Immature natural killer cell (primary cell): ENCODE measurements at regions not wholly inside any gene's neighbourhood (a gene's known extent, or its start where the extent isn't known, plus 50 kb on each side); places are given as distances from the start of the nearest gene placed in this dataset.
"Not testable (repeated sequence)": the region's sequence is repeated elsewhere in the genome, so short reads cannot be mapped to it uniquely, and the experiment has no call there.

Experiments used
- DNase-seq, 3 donors: peaks; one replicate each; pipeline ENCODE4 v3.0.0; 2022; ENCODE audit warnings: mixed read lengths in 1 of 3
- H3K27ac Mint-ChIP-seq, 6 donors: one replicate each; pipeline ENCODE4 v1.8.0; 2020; ENCODE audit warnings: mixed read lengths in 6 of 6, mild to moderate bottlenecking in 5 of 6, inconsistent platforms in 4 of 6, moderate library complexity in 3 of 6
- H3K27me3 Mint-ChIP-seq, 3 donors: one replicate each; pipeline ENCODE4 v1.8.0; 2020 to 2021; ENCODE audit warnings: low read depth in 3 of 3, mild to moderate bottlenecking in 3 of 3, mixed read lengths in 3 of 3, moderate library complexity in 3 of 3, inconsistent platforms in 1 of 3
- H3K36me3 Mint-ChIP-seq, 3 donors: one replicate each; pipeline ENCODE4 v1.8.0; 2020; ENCODE audit warnings: mixed read lengths in 3 of 3, inconsistent platforms in 2 of 3, mild to moderate bottlenecking in 2 of 3
- H3K4me1 Mint-ChIP-seq, 2 donors: one replicate each; pipeline ENCODE4 v1.8.0; 2020; ENCODE audit warnings: inconsistent platforms in 2 of 2, mild to moderate bottlenecking in 2 of 2, mixed read lengths in 2 of 2, moderate library complexity in 1 of 2
- H3K4me3 Mint-ChIP-seq, 5 donors: one replicate each; pipeline ENCODE4 v1.8.0; 2020; ENCODE audit warnings: mild to moderate bottlenecking in 5 of 5, mixed read lengths in 5 of 5, inconsistent platforms in 3 of 5, moderate library complexity in 3 of 5
- H3K9me3 Mint-ChIP-seq, 6 donors: one replicate each; pipeline ENCODE4 v1.8.0; 2020; ENCODE audit warnings: mild to moderate bottlenecking in 6 of 6, mixed read lengths in 6 of 6, inconsistent platforms in 4 of 6, moderate library complexity in 3 of 6

- not testable (repeated sequence) for H3K9me3 Mint-ChIP-seq, H3K4me3 Mint-ChIP-seq, H3K36me3 Mint-ChIP-seq, H3K4me1 Mint-ChIP-seq, H3K27me3 Mint-ChIP-seq, H3K27ac Mint-ChIP-seq, DNase-seq
These were observed 175.7 kb upstream of the NBPF9 start for GRCh38 chr1:149279015-149279414.

GRCh38 chr1:149279512-149279911 is 176.2 kb upstream of the NBPF9 start:
- not testable (repeated sequence) for H3K4me1 Mint-ChIP-seq, H3K27me3 Mint-ChIP-seq, DNase-seq, H3K27ac Mint-ChIP-seq, H3K36me3 Mint-ChIP-seq, H3K4me3 Mint-ChIP-seq, H3K9me3 Mint-ChIP-seq

GRCh38 chr1:149284773-149285172 is 181.4 kb upstream of the NBPF9 start:
- not testable (repeated sequence) for H3K27me3 Mint-ChIP-seq, DNase-seq, H3K27ac Mint-ChIP-seq, H3K4me3 Mint-ChIP-seq, H3K4me1 Mint-ChIP-seq, H3K9me3 Mint-ChIP-seq, H3K36me3 Mint-ChIP-seq

- H3K27ac Mint-ChIP-seq, H3K27me3 Mint-ChIP-seq, DNase-seq, H3K4me1 Mint-ChIP-seq, H3K36me3 Mint-ChIP-seq, H3K9me3 Mint-ChIP-seq, H3K4me3 Mint-ChIP-seq: not testable (repeated sequence)
These were observed 181.9 kb upstream of the NBPF9 start for GRCh38 chr1:149285205-149285604.

- H3K27me3 Mint-ChIP-seq, H3K36me3 Mint-ChIP-seq, H3K27ac Mint-ChIP-seq, H3K9me3 Mint-ChIP-seq, H3K4me1 Mint-ChIP-seq: not testable (repeated sequence)
- peak in 2 of 3 donors; percentile 19 to 43 for DNase-seq
- H3K4me3 Mint-ChIP-seq = peak overlapping the region in 4 of 5 donors; percentile 40 to 83 (median 64)
These were observed 182.3 kb upstream of the NBPF9 start for GRCh38 chr1:149285638-149286037.

GRCh38 chr1:149288580-149288979 is 185.2 kb upstream of the NBPF9 start:
- not testable (repeated sequence) for H3K36me3 Mint-ChIP-seq, H3K27ac Mint-ChIP-seq, H3K4me3 Mint-ChIP-seq, H3K9me3 Mint-ChIP-seq, DNase-seq, H3K27me3 Mint-ChIP-seq, H3K4me1 Mint-ChIP-seq

GRCh38 chr1:149300478-149301218 is 174.2 kb upstream of the NBPF19 start:
- not testable (repeated sequence) for H3K36me3 Mint-ChIP-seq, H3K27ac Mint-ChIP-seq, H3K4me3 Mint-ChIP-seq, H3K27me3 Mint-ChIP-seq, H3K9me3 Mint-ChIP-seq, H3K4me1 Mint-ChIP-seq, DNase-seq

- not testable (repeated sequence) for DNase-seq, H3K4me1 Mint-ChIP-seq, H3K9me3 Mint-ChIP-seq, H3K36me3 Mint-ChIP-seq, H3K27me3 Mint-ChIP-seq, H3K4me3 Mint-ChIP-seq, H3K27ac Mint-ChIP-seq
These were observed 173.6 kb upstream of the NBPF19 start for GRCh38 chr1:149301282-149301681.

GRCh38 chr1:149304796-149305195 is 170.0 kb upstream of the NBPF19 start:
- DNase-seq, H3K27me3 Mint-ChIP-seq, H3K4me1 Mint-ChIP-seq, H3K9me3 Mint-ChIP-seq, H3K36me3 Mint-ChIP-seq, H3K4me3 Mint-ChIP-seq, H3K27ac Mint-ChIP-seq: not testable (repeated sequence)

GRCh38 chr1:149307640-149308039 is 167.2 kb upstream of the NBPF19 start:
- not testable (repeated sequence) for H3K27ac Mint-ChIP-seq, H3K9me3 Mint-ChIP-seq, H3K36me3 Mint-ChIP-seq, H3K4me1 Mint-ChIP-seq, H3K27me3 Mint-ChIP-seq, H3K4me3 Mint-ChIP-seq, DNase-seq

- H3K27ac Mint-ChIP-seq, H3K4me1 Mint-ChIP-seq, H3K27me3 Mint-ChIP-seq, H3K36me3 Mint-ChIP-seq, H3K9me3 Mint-ChIP-seq, DNase-seq, H3K4me3 Mint-ChIP-seq: not testable (repeated sequence)
These were observed 159.9 kb upstream of the NBPF19 start for GRCh38 chr1:149314921-149315320.

- not testable (repeated sequence) for H3K4me3 Mint-ChIP-seq, H3K36me3 Mint-ChIP-seq, H3K4me1 Mint-ChIP-seq, H3K27me3 Mint-ChIP-seq, H3K9me3 Mint-ChIP-seq, H3K27ac Mint-ChIP-seq, DNase-seq
These were observed 153.7 kb upstream of the NBPF19 start for GRCh38 chr1:149320971-149321731.

GRCh38 chr1:149321732-149322016 is 153.2 kb upstream of the NBPF19 start:
- H3K4me1 Mint-ChIP-seq, H3K36me3 Mint-ChIP-seq: not testable (repeated sequence)

GRCh38 chr1:149330081-149330335 is 144.8 kb upstream of the NBPF19 start:
- H3K36me3 Mint-ChIP-seq, H3K27ac Mint-ChIP-seq, H3K4me1 Mint-ChIP-seq, H3K27me3 Mint-ChIP-seq, H3K4me3 Mint-ChIP-seq, DNase-seq, H3K9me3 Mint-ChIP-seq: not testable (repeated sequence)

More at GRCh38 chr1:149321732-149322016, 153.2 kb upstream of the NBPF19 start:
- H3K27me3 Mint-ChIP-seq, H3K9me3 Mint-ChIP-seq, H3K27ac Mint-ChIP-seq, H3K4me3 Mint-ChIP-seq, DNase-seq: not testable (repeated sequence)

GRCh38 chr1:149336082-149336481 is 138.8 kb upstream of the NBPF19 start:
- not testable (repeated sequence) for H3K4me1 Mint-ChIP-seq, H3K27ac Mint-ChIP-seq, DNase-seq, H3K4me3 Mint-ChIP-seq, H3K27me3 Mint-ChIP-seq, H3K9me3 Mint-ChIP-seq, H3K36me3 Mint-ChIP-seq
